Stimulated activated CD4-positive, alpha-beta T cell treated with anti-CD3 and anti-CD28 coated beads, Interleukin-12 subunit alpha, Interleukin-12 subunit beta, amount 100 ng/mL, for 24 hours (primary cell): ENCODE measurements at regions not wholly inside any gene's neighbourhood (a gene's known extent, or its start where the extent isn't known, plus 50 kb on each side); places are given as distances from the start of the nearest gene placed in this dataset.
"Not testable (repeated sequence)": the region's sequence is repeated elsewhere in the genome, so short reads cannot be mapped to it uniquely, and the experiment has no call there.

Experiments used
- DNase-seq, 2 experiments: peaks; one replicate each; pipeline ENCODE4 v3.0.0-alpha.2; 2020; ENCODE audit warnings: low read depth in 2 of 2

GRCh38 chr2:235394278-235394828, 99.5 kb upstream of the AGAP1 start:
- no peak for DNase-seq

GRCh38 chr2:235396071-235396846, 97.6 kb upstream of the AGAP1 start:
- DNase-seq, result no peak

GRCh38 chr2:235398321-235398720, 95.5 kb upstream of the AGAP1 start:
- DNase-seq, result no peak

GRCh38 chr2:235399895-235400294, 93.9 kb upstream of the AGAP1 start:
- no peak for DNase-seq

- no peak for DNase-seq
These were observed 91.4 kb upstream of the AGAP1 start for GRCh38 chr2:235402422-235402821.

GRCh38 chr2:235405612-235406361, 88.1 kb upstream of the AGAP1 start:
- DNase-seq, result no peak

GRCh38 chr2:235406430-235406829, 87.4 kb upstream of the AGAP1 start:
- DNase-seq, result no peak

- DNase-seq, result no peak
These were observed 81.8 kb upstream of the AGAP1 start for GRCh38 chr2:235411905-235412485.

- no peak for DNase-seq
These were observed 80.8 kb upstream of the AGAP1 start for GRCh38 chr2:235413064-235413463.

- DNase-seq, result no peak
These were observed 79.4 kb upstream of the AGAP1 start for GRCh38 chr2:235414422-235414821.

GRCh38 chr2:235416858-235417499, 76.9 kb upstream of the AGAP1 start:
- DNase-seq, result no peak

GRCh38 chr2:235418918-235419317, 74.9 kb upstream of the AGAP1 start:
- DNase-seq, result no peak

GRCh38 chr2:235419996-235420395, 73.8 kb upstream of the AGAP1 start:
- DNase-seq, result no peak

- DNase-seq, result no peak
These were observed 72.2 kb upstream of the AGAP1 start for GRCh38 chr2:235421618-235422017.

GRCh38 chr2:235430366-235431083, 63.3 kb upstream of the AGAP1 start:
- no peak for DNase-seq

GRCh38 chr2:235432741-235433520, 60.9 kb upstream of the AGAP1 start:
- no peak for DNase-seq

- no peak for DNase-seq
These were observed 60.0 kb upstream of the AGAP1 start for GRCh38 chr2:235433860-235434259.

- DNase-seq, result no peak
These were observed 53.7 kb upstream of the AGAP1 start for GRCh38 chr2:235439959-235440662.

GRCh38 chr2:235443580-235443979, 50.3 kb upstream of the AGAP1 start:
- not testable (repeated sequence) for DNase-seq
